K562 (cell line): ENCODE measurements at regions not wholly inside any gene's neighbourhood (a gene's known extent, or its start where the extent isn't known, plus 50 kb on each side); places are given as distances from the start of the nearest gene placed in this dataset.

Experiments used
- ATAC-seq: fragments of 200-7000 bp; cut with Tn5 transposase; 3 replicates; pipeline ENCODE4 v1.9.1; 2020; ENCODE audit warnings: moderate library complexity
- BruUV-seq: library from RNA; stranded (reverse); fragments of 400-500 nt; replicated peaks from 2 replicates; lab custom pipeline; 2021; lab: Mats Ljungman, UMichigan
- CTCF ChIA-PET: fragments of 300-600 bp; formaldehyde crosslinking; extraction: SDS; loops from one replicate; lab custom pipeline; 2021; ENCODE audit warnings: low intra/inter-chr PET ratio; lab: Yijun Ruan, JAX
- POLR2A ChIA-PET: fragments of 300-600, 350-650 bp; sonication (Branson Sonifier 250); formaldehyde crosslinking; extraction: SDS; loops from one replicate; lab custom pipeline; 2021; ENCODE audit warnings: antibody characterized with exemption, inconsistent platforms; lab: Yijun Ruan, JAX
- DNase-seq, 4 experiments: peaks; one replicate each; pipeline versions ENCODE4 v3.0.0 to v3.0.0-alpha.2; 2011 to 2018; ENCODE audit warnings: low spot score in 3 of 4, mixed read lengths in 3 of 4; ENCODE audit errors: extremely low read depth in 1 of 4
- FAIRE-seq: peaks from 2 replicates; lab custom pipeline; 2011; peaks lifted over from hg19 to GRCh38; lab: Jason Lieb, UNC
- H2AFZ ChIP-seq: 2 replicates; pipeline ENCODE4 v1.6.0; 2011; ENCODE audit warnings: low read depth, low read length, control low read depth, inconsistent platforms
- H3K27ac ChIP-seq: fragments of 200-600 bp; 3 replicates; pipeline ENCODE4 v1.8.0; 2011; ENCODE audit warnings: low read depth, mild to moderate bottlenecking, control low read depth, inconsistent platforms, low read length, moderate library complexity, mixed read lengths; ENCODE audit errors: extremely low read depth
- H3K27me3 ChIP-seq, 2 experiments: fragments of 300-600 bp in 1 of 2; 2 replicates in 1 of 2; 3 replicates in 1 of 2; pipeline versions ENCODE4 v1.6.0 to v1.8.0; 2011; ENCODE audit warnings: inconsistent platforms in 2 of 2, low read length in 2 of 2, mild to moderate bottlenecking in 1 of 2, mixed read lengths in 1 of 2, moderate library complexity in 1 of 2; ENCODE audit not compliant: control insufficient read depth in 2 of 2, insufficient read depth in 2 of 2
- H3K36me3 ChIP-seq: fragments of 300-600 bp; 3 replicates; pipeline ENCODE4 v1.8.0; 2011; ENCODE audit warnings: mild to moderate bottlenecking, low read length, inconsistent platforms; ENCODE audit not compliant: control insufficient read depth, insufficient read depth
- H3K4me1 ChIP-seq, 2 experiments: fragments of 200-600 bp in 1 of 2; replicated peaks in 1 of 2; 2 replicates in 1 of 2; 3 replicates in 1 of 2; pipeline versions ENCODE4 v1.5.1 to v1.8.0; 2011; ENCODE audit warnings: inconsistent platforms in 2 of 2, low read length in 2 of 2, mild to moderate bottlenecking in 1 of 2, mixed read lengths in 1 of 2, moderate library complexity in 1 of 2; ENCODE audit not compliant: control insufficient read depth in 2 of 2, insufficient read depth in 2 of 2
- H3K4me2 ChIP-seq: 2 replicates; pipeline ENCODE4 v1.6.1; 2011; ENCODE audit warnings: low read length, control low read depth, inconsistent platforms, mixed read lengths; ENCODE audit not compliant: insufficient read depth
- H3K4me3 ChIP-seq: fragments of 200-600 bp; sonication (generic), shearing (Covaris generic); 2 replicates; pipeline ENCODE4 v1.5.1; 2016; ENCODE audit warnings: control low read depth, inconsistent platforms
- H3K79me2 ChIP-seq: fragments of 200-600 bp; 3 replicates; pipeline ENCODE4 v1.8.0; 2011; ENCODE audit warnings: low read length, inconsistent platforms; ENCODE audit not compliant: control insufficient read depth, insufficient read depth
- H3K9ac ChIP-seq, 2 experiments: 2 replicates each; pipeline versions ENCODE4 v1.6.0 to v1.6.1; 2011; ENCODE audit warnings: low read depth in 2 of 2, low read length in 2 of 2, control low read depth in 1 of 2, inconsistent platforms in 1 of 2, mild to moderate bottlenecking in 1 of 2, mixed read lengths in 1 of 2; ENCODE audit not compliant: insufficient read depth in 1 of 2
- H3K9me1 ChIP-seq: one replicate; pipeline ENCODE4 v1.6.0; 2011; ENCODE audit warnings: inconsistent platforms, mild to moderate bottlenecking, low read length, moderate library complexity; ENCODE audit not compliant: control insufficient read depth, insufficient read depth
- H3K9me3 ChIP-seq: replicated peaks from 2 replicates; pipeline ENCODE4 v1.5.1; 2011; ENCODE audit warnings: low read depth, low read length, inconsistent platforms; ENCODE audit not compliant: control insufficient read depth, insufficient read depth
- H4K20me1 ChIP-seq: replicated peaks from 2 replicates; pipeline ENCODE4 v1.6.1; 2011; ENCODE audit warnings: low read length, inconsistent platforms, mixed read lengths; ENCODE audit not compliant: control insufficient read depth, insufficient read depth
- CBX1 ChIP-seq: sonication (generic); IDR thresholded peaks from 2 replicates; pipeline ENCODE4 v1.6.1; 2016; ENCODE audit warnings: antibody characterized with exemption, low read depth, mild to moderate bottlenecking
- JUN ChIP-seq, 2 experiments: sonication (generic) in 1 of 2; formaldehyde crosslinking in 1 of 2; IDR thresholded peaks; 2 replicates each; pipeline versions ENCODE4 v1.6.1 to v1.8.0; 2012 to 2022; ENCODE audit warnings: borderline replicate concordance in 2 of 2, mild to moderate bottlenecking in 2 of 2, improper control_type of control experiment in 1 of 2, low read depth in 1 of 2, low read length in 1 of 2, missing genetic modification reagents in 1 of 2
- NR0B1 ChIP-seq: fragments of 450-650 bp; IDR thresholded peaks from one replicate; pipeline ENCODE4 v1.6.1; 2018; ENCODE audit warnings: mild to moderate bottlenecking, moderate library complexity; ENCODE audit not compliant: partially characterized antibody
- NR2F6 ChIP-seq: fragments of 450-650 bp; formaldehyde crosslinking; IDR thresholded peaks from 2 replicates; pipeline ENCODE4 v1.4.0; 2020; ENCODE audit warnings: mild to moderate bottlenecking
- POLR2G ChIP-seq: fragments of 200-400 bp; formaldehyde crosslinking; IDR thresholded peaks from 2 replicates; pipeline ENCODE4 v1.6.1; 2017; ENCODE audit warnings: low read depth, mild to moderate bottlenecking, antibody characterized with exemption, low read length, moderate library complexity
- PPARD ChIP-seq: fragments of 250-450 bp; sonication (Bioruptor Pico); IDR thresholded peaks from 2 replicates; pipeline ENCODE4 v1.8.0; 2022; ENCODE audit warnings: inconsistent platforms, mild to moderate bottlenecking, moderate library complexity
- REST ChIP-seq, 2 experiments: fragments of 450-650 bp; formaldehyde crosslinking in 1 of 2; IDR thresholded peaks; 2 replicates each; pipeline versions ENCODE4 v1.4.0 to v1.6.1; 2014 to 2020; ENCODE audit warnings: mild to moderate bottlenecking in 2 of 2, borderline replicate concordance in 1 of 2, low read depth in 1 of 2
- TCF7 ChIP-seq: sonication (generic); IDR thresholded peaks from 2 replicates; pipeline ENCODE4 v1.6.1; 2016; ENCODE audit warnings: antibody characterized with exemption, borderline replicate concordance
- YY1 ChIP-seq, 3 experiments: IDR thresholded peaks; 2 replicates each; pipeline ENCODE4 v1.6.1; 2011; ENCODE audit warnings: low read length in 2 of 3, mild to moderate bottlenecking in 2 of 3, moderate library complexity in 2 of 3, borderline replicate concordance in 1 of 3, control low read depth in 1 of 3, low read depth in 1 of 3; ENCODE audit not compliant: insufficient read depth in 3 of 3, insufficient replicate concordance in 2 of 3, control insufficient read depth in 1 of 3, insufficient read length in 1 of 3; ENCODE audit errors: extremely low read depth in 1 of 3
- ZBTB1 ChIP-seq: sonication (generic); formaldehyde crosslinking; IDR thresholded peaks from 2 replicates; pipeline ENCODE4 v1.8.1; 2023; ENCODE audit warnings: missing genetic modification reagents, low read depth, mild to moderate bottlenecking, borderline replicate concordance
- ZC3H8 ChIP-seq: fragments of 450-650 bp; IDR thresholded peaks from 2 replicates; pipeline ENCODE4 v1.6.1; 2017
- ZNF644 ChIP-seq: fragments of 200-800 bp; sonication (Bioruptor generic); IDR thresholded peaks from 2 replicates; pipeline ENCODE4 v1.6.1; 2016; ENCODE audit warnings: low read depth, missing genetic modification characterization, missing compliant biosample characterization
- WGBS: fragments of 100-300 bp; shearing (Covaris generic); methylation state at CpG from one replicate; pipeline ENCODE4 v1.1.6; 2016; ENCODE audit warnings: low coverage, mixed read lengths; ENCODE audit not compliant: insufficient coverage; ENCODE audit errors: missing lambda C conversion rate; 5-methylcytosine and 5-hydroxymethylcytosine counted together
- in situ Hi-C: fragments of 300-500 bp; cut with MboI; formaldehyde crosslinking; loops from 4 replicates; pipeline ENCODE4 v1.15.0; 2018; ENCODE audit warnings: inconsistent platforms, mixed read lengths
- intact Hi-C: fragments of 100-400 bp; cut with micrococcal nuclease; formaldehyde crosslinking; loops from 2 replicates; pipeline ENCODE4 v1.14.2; 2022

- intact Hi-C loops (no loop called here), in situ Hi-C loops (no loop called here)
- Histone ChIP-seq H3K9me3 (no peaks in the 10 kb centered on the region), H3K79me2 (no peaks in the 10 kb centered on the region), H3K27me3 (0 out of 5 replicates have a peak, but pooled peaks cover 0 to 3% of the 10 kb centered on the region in 2 experiments), H3K4me1 (no peaks in the 10 kb centered on the region; a peak in 2 of 5 replicates), H3K27ac (no peak overlapping the region), H3K9ac (no peak overlapping the region), H3K9me1 (no peaks in the 10 kb centered on the region), H3K4me2 (no peak overlapping the region), H3K36me3 (no peaks in the 10 kb centered on the region), H3K4me3 (no peak overlapping the region), H2AFZ (no peak overlapping the region), H4K20me1 (no peaks in the 10 kb centered on the region)
- ATAC-seq = no peak
- 42% methylated on average over 10 of the region's 10 CpGs for WGBS
- CTCF ChIA-PET = no interaction called here
- no TSS peak for BruUV-seq
- no peak for FAIRE-seq
- no peak for DNase-seq
- POLR2A ChIA-PET = no interaction called here
- TF ChIP-seq TCF7 (no peak), ZC3H8 (no peak), YY1 (IDR thresholded peaks at IDR 0.05; ENCODE audit: borderline replicate concordance in 1 of 3, control insufficient read depth in 1 of 3, extremely low read depth in 1 of 3, insufficient read depth in 3 of 3, insufficient read length in 1 of 3, insufficient replicate concordance in 2 of 3, low read depth in 1 of 3, low read length in 2 of 3) (no peak), CBX1 (no peak), REST (IDR thresholded peaks at IDR 0.05; ENCODE audit: borderline replicate concordance) (no peak), REST (CRISPR knock-in tag; IDR thresholded peaks at IDR 0.05; ENCODE audit: low read depth) (no peak), PPARD (CRISPR knock-in tag) (no peak), NR2F6 (CRISPR knock-in tag) (no peak), POLR2G (no peak), JUN (IDR thresholded peaks at IDR 0.05; ENCODE audit: borderline replicate concordance, low read depth, low read length) (no peak), JUN (CRISPR knock-in tag; IDR thresholded peaks at IDR 0.05; ENCODE audit: borderline replicate concordance) (no peak), NR0B1 (no peak), ZBTB1 (CRISPR knock-in tag) (no peak), ZNF644 (tag) (no peak)
Measured at GRCh38 chr9:108077556-108077955, 588.0 kb upstream of the KLF4 start.
